Activated CD4-positive, alpha-beta T cell treated with anti-CD3 and anti-CD28 coated beads, Interleukin-2, Interleukin-4, amounts not matched to agents 100 ng/mL and 50 ng/mL, durations not matched to agents 16 hours and 8 hours (primary cell): ENCODE measurements at regions not wholly inside any gene's neighbourhood (a gene's known extent, or its start where the extent isn't known, plus 50 kb on each side); places are given as distances from the start of the nearest gene placed in this dataset.

Experiments
- DNase-seq: peaks from one replicate; pipeline ENCODE4 v3.0.0-alpha.2; 2020; ENCODE audit warnings: low spot score

GRCh38 chr3:178455946-178456345, 80.3 kb upstream of the KCNMB2 start:
- DNase-seq = no peak

GRCh38 chr3:178456621-178457285, 79.5 kb upstream of the KCNMB2 start:
- DNase-seq = no peak

GRCh38 chr3:178457511-178457910, 78.7 kb upstream of the KCNMB2 start:
- DNase-seq = no peak

- no peak for DNase-seq
These were observed 77.8 kb upstream of the KCNMB2 start for GRCh38 chr3:178458313-178459037.

- no peak for DNase-seq
These were observed 77.2 kb upstream of the KCNMB2 start for GRCh38 chr3:178459038-178459410.

- DNase-seq = no peak
These were observed 70.7 kb upstream of the KCNMB2 start for GRCh38 chr3:178465260-178466180.

- DNase-seq = no peak
These were observed 63.3 kb upstream of the KCNMB2 start for GRCh38 chr3:178472941-178473340.

- DNase-seq = no peak
These were observed 61.7 kb upstream of the KCNMB2 start for GRCh38 chr3:178474526-178474925.

GRCh38 chr3:178475062-178475461, 61.2 kb upstream of the KCNMB2 start:
- DNase-seq = no peak

- DNase-seq = no peak
These were observed 59.4 kb upstream of the KCNMB2 start for GRCh38 chr3:178476886-178477285.

GRCh38 chr3:178479446-178479845, 56.8 kb upstream of the KCNMB2 start:
- no peak for DNase-seq

GRCh38 chr3:178479860-178480259, 56.4 kb upstream of the KCNMB2 start:
- DNase-seq = no peak

- no peak for DNase-seq
These were observed 56.0 kb upstream of the KCNMB2 start for GRCh38 chr3:178480274-178480673.

GRCh38 chr3:178480795-178481194, 55.4 kb upstream of the KCNMB2 start:
- DNase-seq = no peak

- DNase-seq = no peak
These were observed 53.3 kb upstream of the KCNMB2 start for GRCh38 chr3:178482981-178483380.

- no peak for DNase-seq
These were observed 52.5 kb upstream of the KCNMB2 start for GRCh38 chr3:178483704-178484103.

- no peak for DNase-seq
These were observed 50.5 kb upstream of the KCNMB2 start for GRCh38 chr3:178485756-178486155.
